NK-92 treated with Interleukin-12 subunit alpha and Interleukin-12 subunit beta, amount 100 ng/mL, for 24 hours (cell line): ENCODE measurements at regions not wholly inside any gene's neighbourhood (a gene's known extent, or its start where the extent isn't known, plus 50 kb on each side); places are given as distances from the start of the nearest gene placed in this dataset.

ENCODE experiments used
- DNase-seq: peaks from one replicate; lab custom pipeline; 2025; lab: John Stamatoyannopoulos, UW

GRCh38 chr5:51279983-51280706 lies 103.1 kb upstream of the ISL1 start:
- DNase-seq, result no peak

GRCh38 chr5:51286046-51286445 lies 97.2 kb upstream of the ISL1 start:
- no peak for DNase-seq

GRCh38 chr5:51302343-51302742 lies 80.9 kb upstream of the ISL1 start:
- no peak for DNase-seq

- DNase-seq, result no peak
These were observed 56.4 kb upstream of the ISL1 start for GRCh38 chr5:51326844-51327243.
